ENCODE measurements at regions not wholly inside any gene's neighbourhood (a gene's known extent, or its start where the extent isn't known, plus 50 kb on each side); places are given as distances from the start of the nearest gene placed in this dataset.

GRCh38 chr7:407721-408539, 111.7 kb downstream of the PDGFA start:
- no peak overlapping the region for H3K27ac ChIP-seq (replicated peaks)
- TF ChIP-seq, protein P1, sequence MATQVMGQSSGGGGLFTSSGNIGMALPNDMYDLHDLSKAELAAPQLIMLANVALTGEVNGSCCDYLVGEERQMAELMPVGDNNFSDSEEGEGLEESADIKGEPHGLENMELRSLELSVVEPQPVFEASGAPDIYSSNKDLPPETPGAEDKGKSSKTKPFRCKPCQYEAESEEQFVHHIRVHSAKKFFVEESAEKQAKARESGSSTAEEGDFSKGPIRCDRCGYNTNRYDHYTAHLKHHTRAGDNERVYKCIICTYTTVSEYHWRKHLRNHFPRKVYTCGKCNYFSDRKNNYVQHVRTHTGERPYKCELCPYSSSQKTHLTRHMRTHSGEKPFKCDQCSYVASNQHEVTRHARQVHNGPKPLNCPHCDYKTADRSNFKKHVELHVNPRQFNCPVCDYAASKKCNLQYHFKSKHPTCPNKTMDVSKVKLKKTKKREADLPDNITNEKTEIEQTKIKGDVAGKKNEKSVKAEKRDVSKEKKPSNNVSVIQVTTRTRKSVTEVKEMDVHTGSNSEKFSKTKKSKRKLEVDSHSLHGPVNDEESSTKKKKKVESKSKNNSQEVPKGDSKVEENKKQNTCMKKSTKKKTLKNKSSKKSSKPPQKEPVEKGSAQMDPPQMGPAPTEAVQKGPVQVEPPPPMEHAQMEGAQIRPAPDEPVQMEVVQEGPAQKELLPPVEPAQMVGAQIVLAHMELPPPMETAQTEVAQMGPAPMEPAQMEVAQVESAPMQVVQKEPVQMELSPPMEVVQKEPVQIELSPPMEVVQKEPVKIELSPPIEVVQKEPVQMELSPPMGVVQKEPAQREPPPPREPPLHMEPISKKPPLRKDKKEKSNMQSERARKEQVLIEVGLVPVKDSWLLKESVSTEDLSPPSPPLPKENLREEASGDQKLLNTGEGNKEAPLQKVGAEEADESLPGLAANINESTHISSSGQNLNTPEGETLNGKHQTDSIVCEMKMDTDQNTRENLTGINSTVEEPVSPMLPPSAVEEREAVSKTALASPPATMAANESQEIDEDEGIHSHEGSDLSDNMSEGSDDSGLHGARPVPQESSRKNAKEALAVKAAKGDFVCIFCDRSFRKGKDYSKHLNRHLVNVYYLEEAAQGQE (IDR thresholded peaks at IDR 0.05; ENCODE audit: insufficient replicate concordance, low read depth): no peak
- TF ChIP-seq GABPA (IDR thresholded peaks at IDR 0.05; ENCODE audit: low read depth) (no peak), SPI1 (IDR thresholded peaks at IDR 0.05; ENCODE audit: borderline replicate concordance, low read depth) (no peak), POLR2AphosphoS5 (IDR thresholded peaks at IDR 0.05; ENCODE audit: low read depth) (no peak), CTCF (IDR thresholded peaks at IDR 0.05; ENCODE audit: insufficient read depth, low read length) (no peak)
- H3K4me3 ChIP-seq (replicated peaks; ENCODE audit: insufficient read depth, low read length): no peak overlapping the region
- DNase-seq (ENCODE audit: low read depth in 1 of 2, low spot score in 1 of 2): no peak
- no peaks in the 10 kb centered on the region for H3K27me3 ChIP-seq (ENCODE audit: insufficient read depth, poor library complexity, severe bottlenecking)

DNA sequence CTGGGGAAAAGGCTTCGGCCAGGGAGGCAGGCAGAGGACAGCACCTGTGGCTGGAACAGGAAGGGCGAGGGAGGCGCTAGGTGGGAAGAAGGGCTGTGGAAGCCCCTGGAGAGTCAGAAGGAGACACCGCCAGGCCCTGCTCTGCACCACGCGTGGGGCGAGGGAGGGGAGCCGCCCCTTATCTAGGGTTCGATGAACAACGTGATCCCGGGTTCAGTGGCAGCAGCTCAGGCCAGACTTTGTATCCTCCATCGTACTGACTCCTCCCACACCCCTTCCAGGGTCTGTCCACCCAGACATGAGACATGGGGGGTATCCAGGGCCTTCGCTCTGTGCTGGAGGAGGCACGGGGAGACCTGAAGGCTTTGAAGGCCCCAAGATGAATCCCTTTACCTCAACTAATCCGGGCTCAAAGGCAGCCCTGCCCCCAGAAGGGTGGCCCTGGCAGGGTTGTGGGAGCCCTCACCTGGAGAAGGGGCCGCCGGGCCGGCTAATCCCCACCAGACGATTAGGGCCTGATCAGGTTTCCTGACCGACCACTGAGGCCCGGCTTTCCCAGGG, 110.8 kb downstream of the PDGFA start:
- no peak for DNase-seq (ENCODE audit: low read depth in 1 of 2, low spot score in 1 of 2)
- no peak overlapping the region for H3K27ac ChIP-seq (replicated peaks)
- H3K4me3 ChIP-seq (replicated peaks; ENCODE audit: insufficient read depth, low read length): no peak overlapping the region
- TF ChIP-seq GABPA (IDR thresholded peaks at IDR 0.05; ENCODE audit: low read depth): no peak
- no peak for TF ChIP-seq CTCF (IDR thresholded peaks at IDR 0.05; ENCODE audit: insufficient read depth, low read length)
- TF ChIP-seq, protein P1 (IDR thresholded peaks at IDR 0.05; ENCODE audit: insufficient replicate concordance, low read depth): no peak
- no peak for TF ChIP-seq SPI1 (IDR thresholded peaks at IDR 0.05; ENCODE audit: borderline replicate concordance, low read depth)
- no peak for TF ChIP-seq POLR2AphosphoS5 (IDR thresholded peaks at IDR 0.05; ENCODE audit: low read depth)
- H3K27me3 ChIP-seq (ENCODE audit: insufficient read depth, poor library complexity, severe bottlenecking): no peaks in the 10 kb centered on the region

GRCh38 chr7:409339-410281, 110.0 kb downstream of the PDGFA start:
- H3K27ac ChIP-seq (replicated peaks): no peak overlapping the region
- H3K27me3 ChIP-seq (ENCODE audit: insufficient read depth, poor library complexity, severe bottlenecking): no peaks in the 10 kb centered on the region
- TF ChIP-seq SPI1 (IDR thresholded peaks at IDR 0.05; ENCODE audit: borderline replicate concordance, low read depth) (no peak), CTCF (IDR thresholded peaks at IDR 0.05; ENCODE audit: insufficient read depth, low read length) (no peak), GABPA (IDR thresholded peaks at IDR 0.05; ENCODE audit: low read depth) (no peak), POLR2AphosphoS5 (IDR thresholded peaks at IDR 0.05; ENCODE audit: low read depth) (no peak)
- TF ChIP-seq, protein P1 (IDR thresholded peaks at IDR 0.05; ENCODE audit: insufficient replicate concordance, low read depth): no peak
- DNase-seq (ENCODE audit: low read depth in 1 of 2, low spot score in 1 of 2): no peak
- no peak overlapping the region for H3K4me3 ChIP-seq (replicated peaks; ENCODE audit: insufficient read depth, low read length)

All from HL-60 (cell line).